ENCODE measurements at regions not wholly inside any gene's neighbourhood (a gene's known extent, or its start where the extent isn't known, plus 50 kb on each side); places are given as distances from the start of the nearest gene placed in this dataset.
A peak's percentile ranks its signal among the peaks of the same experiment; 100 is the strongest.

- Histone ChIP-seq H3K9me3 (ENCODE audit: control insufficient read depth, insufficient read depth, low read length) (peaks cover 6% of the 10 kb centered on the region; the same call in 1 of the 2 replicates), H3K36me3 (ENCODE audit: control insufficient read depth, insufficient read depth, low read length) (no peaks in the 10 kb centered on the region), H3K9ac (ENCODE audit: low read depth, low read length) (no peak overlapping the region), H3K27me3 (ENCODE audit: control insufficient read depth, insufficient read depth, low read length) (no peaks in the 10 kb centered on the region), H3K4me3 (ENCODE audit: low read depth, low read length) (no peak overlapping the region), H3K27ac (ENCODE audit: low read depth, low read length) (no peak overlapping the region), H3K4me1 (ENCODE audit: control insufficient read depth, insufficient read depth, low read length) (no peaks in the 10 kb centered on the region)
Measured at GRCh38 chr6:48860175-48860574, 602.9 kb downstream of the MMUT start.

GRCh38 chr6:48859562-48860123, 603.4 kb downstream of the MMUT start:
- Histone ChIP-seq H3K27ac (ENCODE audit: low read depth, low read length) (no peak overlapping the region), H3K36me3 (ENCODE audit: control insufficient read depth, insufficient read depth, low read length) (no peaks in the 10 kb centered on the region), H3K9me3 (ENCODE audit: control insufficient read depth, insufficient read depth, low read length) (peaks cover 6% of the 10 kb centered on the region; the same call in 1 of the 2 replicates), H3K4me1 (ENCODE audit: control insufficient read depth, insufficient read depth, low read length) (no peaks in the 10 kb centered on the region), H3K27me3 (ENCODE audit: control insufficient read depth, insufficient read depth, low read length) (no peaks in the 10 kb centered on the region), H3K4me3 (ENCODE audit: low read depth, low read length) (no peak overlapping the region), H3K9ac (ENCODE audit: low read depth, low read length) (no peak overlapping the region)

GRCh38 chr6:48845219-48845618, 617.8 kb downstream of the MMUT start:
- Histone ChIP-seq H3K27me3 (ENCODE audit: control insufficient read depth, insufficient read depth, low read length) (no peaks in the 10 kb centered on the region), H3K9ac (ENCODE audit: low read depth, low read length) (no peak overlapping the region), H3K36me3 (ENCODE audit: control insufficient read depth, insufficient read depth, low read length) (no peaks in the 10 kb centered on the region; the same call in 1 of the 2 replicates), H3K27ac (ENCODE audit: low read depth, low read length) (no peak overlapping the region), H3K9me3 (ENCODE audit: control insufficient read depth, insufficient read depth, low read length) (peaks cover 16% of the 10 kb centered on the region), H3K4me3 (ENCODE audit: low read depth, low read length) (no peak overlapping the region), H3K4me1 (ENCODE audit: control insufficient read depth, insufficient read depth, low read length) (peaks cover under 1% of the 10 kb centered on the region; the same call in 1 of the 2 replicates)

- Histone ChIP-seq H3K36me3 (ENCODE audit: control insufficient read depth, insufficient read depth, low read length) (no peaks in the 10 kb centered on the region; the same call in 1 of the 2 replicates), H3K27ac (ENCODE audit: low read depth, low read length) (no peak overlapping the region), H3K4me1 (ENCODE audit: control insufficient read depth, insufficient read depth, low read length) (peaks cover 6% of the 10 kb centered on the region), H3K4me3 (ENCODE audit: low read depth, low read length) (no peak overlapping the region), H3K9ac (ENCODE audit: low read depth, low read length) (no peak overlapping the region), H3K9me3 (ENCODE audit: control insufficient read depth, insufficient read depth, low read length) (peaks cover 16% of the 10 kb centered on the region), H3K27me3 (ENCODE audit: control insufficient read depth, insufficient read depth, low read length) (no peaks in the 10 kb centered on the region)
Measured at GRCh38 chr6:48844696-48845095, 618.4 kb downstream of the MMUT start.

GRCh38 chr6:48840896-48841295, 622.2 kb downstream of the MMUT start:
- peaks cover 16% of the 10 kb centered on the region for H3K9me3 ChIP-seq (ENCODE audit: control insufficient read depth, insufficient read depth, low read length)
- H3K4me3 ChIP-seq (ENCODE audit: low read depth, low read length): no peak overlapping the region
- H3K4me1 ChIP-seq (ENCODE audit: control insufficient read depth, insufficient read depth, low read length): peaks cover 12% of the 10 kb centered on the region
- H3K27me3 ChIP-seq (ENCODE audit: control insufficient read depth, insufficient read depth, low read length): no peaks in the 10 kb centered on the region
- no peaks in the 10 kb centered on the region; the same call in 1 of the 2 replicates for H3K36me3 ChIP-seq (ENCODE audit: control insufficient read depth, insufficient read depth, low read length)
- H3K9ac ChIP-seq (ENCODE audit: low read depth, low read length): no peak overlapping the region
- H3K27ac ChIP-seq (ENCODE audit: low read depth, low read length): no peak overlapping the region

- Histone ChIP-seq H3K36me3 (ENCODE audit: control insufficient read depth, insufficient read depth, low read length) (no peaks in the 10 kb centered on the region; the same call in 1 of the 2 replicates), H3K9me3 (ENCODE audit: control insufficient read depth, insufficient read depth, low read length) (peaks cover 12% of the 10 kb centered on the region), H3K27me3 (ENCODE audit: control insufficient read depth, insufficient read depth, low read length) (no peaks in the 10 kb centered on the region), H3K9ac (ENCODE audit: low read depth, low read length) (no peak overlapping the region), H3K4me3 (ENCODE audit: low read depth, low read length) (peak overlapping the region; percentile 37), H3K4me1 (ENCODE audit: control insufficient read depth, insufficient read depth, low read length) (peaks cover 12% of the 10 kb centered on the region), H3K27ac (ENCODE audit: low read depth, low read length) (peak overlapping the region; percentile 35)
Measured at GRCh38 chr6:48839206-48839605, 623.8 kb downstream of the MMUT start.

GRCh38 chr6:48837744-48838143, 625.3 kb downstream of the MMUT start:
- no peak overlapping the region for H3K9ac ChIP-seq (ENCODE audit: low read depth, low read length)
- no peak overlapping the region for H3K27ac ChIP-seq (ENCODE audit: low read depth, low read length)
- no peaks in the 10 kb centered on the region for H3K27me3 ChIP-seq (ENCODE audit: control insufficient read depth, insufficient read depth, low read length)
- H3K36me3 ChIP-seq (ENCODE audit: control insufficient read depth, insufficient read depth, low read length): no peaks in the 10 kb centered on the region; the same call in 1 of the 2 replicates
- peaks cover 12% of the 10 kb centered on the region for H3K9me3 ChIP-seq (ENCODE audit: control insufficient read depth, insufficient read depth, low read length)
- peaks cover 12% of the 10 kb centered on the region for H3K4me1 ChIP-seq (ENCODE audit: control insufficient read depth, insufficient read depth, low read length)
- H3K4me3 ChIP-seq (ENCODE audit: low read depth, low read length): no peak overlapping the region

GRCh38 chr6:48835421-48835958, 627.6 kb downstream of the MMUT start:
- H3K9ac ChIP-seq (ENCODE audit: low read depth, low read length): no peak overlapping the region
- H3K9me3 ChIP-seq (ENCODE audit: control insufficient read depth, insufficient read depth, low read length): no peaks in the 10 kb centered on the region; the same call in 1 of the 2 replicates
- H3K27me3 ChIP-seq (ENCODE audit: control insufficient read depth, insufficient read depth, low read length): no peaks in the 10 kb centered on the region
- H3K4me1 ChIP-seq (ENCODE audit: control insufficient read depth, insufficient read depth, low read length): peaks cover 12% of the 10 kb centered on the region
- H3K4me3 ChIP-seq (ENCODE audit: low read depth, low read length): no peak overlapping the region
- no peaks in the 10 kb centered on the region for H3K36me3 ChIP-seq (ENCODE audit: control insufficient read depth, insufficient read depth, low read length)
- no peak overlapping the region for H3K27ac ChIP-seq (ENCODE audit: low read depth, low read length)

- no peaks in the 10 kb centered on the region for H3K27me3 ChIP-seq (ENCODE audit: control insufficient read depth, insufficient read depth, low read length)
- no peaks in the 10 kb centered on the region for H3K36me3 ChIP-seq (ENCODE audit: control insufficient read depth, insufficient read depth, low read length)
- H3K9ac ChIP-seq (ENCODE audit: low read depth, low read length): no peak overlapping the region
- H3K4me1 ChIP-seq (ENCODE audit: control insufficient read depth, insufficient read depth, low read length): peaks cover 7% of the 10 kb centered on the region
- H3K27ac ChIP-seq (ENCODE audit: low read depth, low read length): no peak overlapping the region
- H3K4me3 ChIP-seq (ENCODE audit: low read depth, low read length): no peak overlapping the region
- no peaks in the 10 kb centered on the region for H3K9me3 ChIP-seq (ENCODE audit: control insufficient read depth, insufficient read depth, low read length)
Measured at GRCh38 chr6:48834706-48835105, 628.3 kb downstream of the MMUT start.

- Histone ChIP-seq H3K27me3 (ENCODE audit: control insufficient read depth, insufficient read depth, low read length) (no peaks in the 10 kb centered on the region), H3K4me3 (ENCODE audit: low read depth, low read length) (no peak overlapping the region), H3K36me3 (ENCODE audit: control insufficient read depth, insufficient read depth, low read length) (no peaks in the 10 kb centered on the region), H3K9ac (ENCODE audit: low read depth, low read length) (no peak overlapping the region), H3K4me1 (ENCODE audit: control insufficient read depth, insufficient read depth, low read length) (no peaks in the 10 kb centered on the region; the same call in 1 of the 2 replicates), H3K27ac (ENCODE audit: low read depth, low read length) (no peak overlapping the region), H3K9me3 (ENCODE audit: control insufficient read depth, insufficient read depth, low read length) (no peaks in the 10 kb centered on the region)
Measured at GRCh38 chr6:48833916-48834315, 629.1 kb downstream of the MMUT start.

- no peaks in the 10 kb centered on the region for H3K4me1 ChIP-seq (ENCODE audit: control insufficient read depth, insufficient read depth, low read length)
- H3K36me3 ChIP-seq (ENCODE audit: control insufficient read depth, insufficient read depth, low read length): no peaks in the 10 kb centered on the region
- no peaks in the 10 kb centered on the region for H3K9me3 ChIP-seq (ENCODE audit: control insufficient read depth, insufficient read depth, low read length)
- peaks cover 5% of the 10 kb centered on the region; the same call in 1 of the 2 replicates for H3K27me3 ChIP-seq (ENCODE audit: control insufficient read depth, insufficient read depth, low read length)
- H3K9ac ChIP-seq (ENCODE audit: low read depth, low read length): no peak overlapping the region
- H3K27ac ChIP-seq (ENCODE audit: low read depth, low read length): no peak overlapping the region
- H3K4me3 ChIP-seq (ENCODE audit: low read depth, low read length): no peak overlapping the region
Measured at GRCh38 chr6:48826901-48827701, 636.0 kb downstream of the MMUT start.

Data from HUES48 (cell line).